Liver (tissue), 8 donors: ENCODE measurements at regions not wholly inside any gene's neighbourhood (a gene's known extent, or its start where the extent isn't known, plus 50 kb on each side); places are given as distances from the start of the nearest gene placed in this dataset.

Experiments
- DNase-seq: peaks from one replicate; pipeline ENCODE4 v3.0.0-alpha.2; 2017; ENCODE audit warnings: low spot score
- H3K27ac ChIP-seq, 2 donors: one replicate each; pipeline ENCODE4 v1.7.0; 2013; ENCODE audit warnings: inconsistent platforms in 2 of 2, low read length in 2 of 2, control low read depth in 1 of 2, low read depth in 1 of 2, mild to moderate bottlenecking in 1 of 2
- H3K27me3 ChIP-seq, 4 donors: one replicate each; pipeline versions ENCODE4 v1.6.1 to v1.7.0; 2013; ENCODE audit warnings: low read length in 3 of 4, inconsistent platforms in 1 of 4, mild to moderate bottlenecking in 1 of 4, moderate library complexity in 1 of 4; ENCODE audit not compliant: control insufficient read depth in 4 of 4, insufficient read depth in 4 of 4
- H3K36me3 ChIP-seq, 4 donors: one replicate each; pipeline versions ENCODE4 v1.6.1 to v1.7.0; 2013; ENCODE audit warnings: low read length in 3 of 4, mild to moderate bottlenecking in 3 of 4, low read depth in 1 of 4, moderate library complexity in 1 of 4; ENCODE audit not compliant: control insufficient read depth in 4 of 4, insufficient read depth in 3 of 4
- H3K4me1 ChIP-seq, 4 donors: one replicate each; pipeline versions ENCODE4 v1.6.1 to v1.7.0; 2013; ENCODE audit warnings: low read length in 3 of 4, mild to moderate bottlenecking in 3 of 4, moderate library complexity in 1 of 4; ENCODE audit not compliant: control insufficient read depth in 4 of 4, insufficient read depth in 4 of 4
- H3K4me3 ChIP-seq, 3 donors: one replicate each; pipeline versions ENCODE4 v1.6.1 to v1.7.0; 2013; ENCODE audit warnings: low read length in 3 of 3, control low read depth in 1 of 3, low read depth in 1 of 3, mild to moderate bottlenecking in 1 of 3
- H3K9ac ChIP-seq, 2 donors: one replicate each; pipeline ENCODE4 v1.7.0; 2013; ENCODE audit warnings: low read length in 2 of 2, mild to moderate bottlenecking in 2 of 2, moderate library complexity in 2 of 2, control low read depth in 1 of 2, low read depth in 1 of 2
- H3K9me3 ChIP-seq, 4 donors: one replicate each; pipeline versions ENCODE4 v1.6.1 to v1.7.0; 2013; ENCODE audit warnings: low read length in 3 of 4; ENCODE audit not compliant: control insufficient read depth in 4 of 4
- EGR1 ChIP-seq, 2 donors: IDR thresholded peaks; 2 replicates each; pipeline ENCODE4 v1.6.1; 2016 to 2018; ENCODE audit warnings: antibody characterized with exemption in 2 of 2, low read depth in 2 of 2
- FOXA1 ChIP-seq: IDR thresholded peaks from 2 replicates; pipeline ENCODE4 v1.6.1; 2016; ENCODE audit warnings: antibody characterized with exemption
- FOXA2 ChIP-seq: IDR thresholded peaks from 2 replicates; pipeline ENCODE4 v1.6.1; 2016; ENCODE audit warnings: antibody characterized with exemption
- GABPA ChIP-seq, 2 donors: IDR thresholded peaks in 1 of 2; conservative IDR thresholded peaks in 1 of 2; 2 replicates each; pipeline ENCODE4 v1.6.1; 2016; ENCODE audit warnings: antibody characterized with exemption in 2 of 2, mild to moderate bottlenecking in 1 of 2, moderate library complexity in 1 of 2
- HNF4A ChIP-seq, 2 donors: conservative IDR thresholded peaks; 2 replicates each; pipeline ENCODE4 v1.6.1; 2016; ENCODE audit warnings: antibody characterized with exemption in 2 of 2, mild to moderate bottlenecking in 2 of 2
- HNF4G ChIP-seq: IDR thresholded peaks from 2 replicates; pipeline ENCODE4 v1.6.1; 2016; ENCODE audit warnings: antibody characterized with exemption
- JUND ChIP-seq, 2 donors: IDR thresholded peaks; 2 replicates each; pipeline ENCODE4 v1.6.1; 2016; ENCODE audit warnings: antibody characterized with exemption in 2 of 2
- NR2F2 ChIP-seq: IDR thresholded peaks from 2 replicates; pipeline ENCODE4 v1.6.1; 2016; ENCODE audit warnings: antibody characterized with exemption
- RAD21 ChIP-seq, 2 donors: IDR thresholded peaks; 2 replicates each; pipeline ENCODE4 v1.6.1; 2016; ENCODE audit warnings: antibody characterized with exemption in 2 of 2, mild to moderate bottlenecking in 2 of 2
- RXRA ChIP-seq, 2 donors: IDR thresholded peaks; 2 replicates each; pipeline ENCODE4 v1.6.1; 2017 to 2018; ENCODE audit warnings: antibody characterized with exemption in 2 of 2, mild to moderate bottlenecking in 1 of 2
- SP1 ChIP-seq: IDR thresholded peaks from 2 replicates; pipeline ENCODE4 v1.6.1; 2018; ENCODE audit warnings: antibody characterized with exemption, mild to moderate bottlenecking
- TAF1 ChIP-seq: conservative IDR thresholded peaks from 2 replicates; pipeline ENCODE4 v1.6.1; 2016; ENCODE audit warnings: antibody characterized with exemption, mild to moderate bottlenecking
- YY1 ChIP-seq: IDR thresholded peaks from 2 replicates; pipeline ENCODE4 v1.6.1; 2016; ENCODE audit warnings: antibody characterized with exemption, mild to moderate bottlenecking
- WGBS: extraction: QIAGEN DNeasy Blood & Tissue Kit; methylation state at CpG from one replicate; pipeline ENCODE4 v1.1.7; 2013; 5-methylcytosine and 5-hydroxymethylcytosine counted together
- TF ChIP-seq, protein P1 (sequence below): IDR thresholded peaks from 2 replicates; pipeline ENCODE4 v1.6.1; 2016; ENCODE audit warnings: antibody characterized with exemption
- TF ChIP-seq, protein P2 (sequence below): IDR thresholded peaks from 2 replicates; pipeline ENCODE4 v1.6.1; 2016; ENCODE audit warnings: antibody characterized with exemption, mild to moderate bottlenecking
- TF ChIP-seq, protein P3 (sequence below): fragments of 150-350 bp; IDR thresholded peaks from 2 replicates; pipeline ENCODE4 v1.5.1; 2017; ENCODE audit warnings: improper control_type of control experiment, low read depth, low read length; ENCODE audit not compliant: missing input control
- TF ChIP-seq, protein P4 (sequence below): IDR thresholded peaks from 2 replicates; pipeline ENCODE4 v1.6.1; 2016; ENCODE audit warnings: antibody characterized with exemption
- TF ChIP-seq, protein P5 (sequence below): IDR thresholded peaks from 2 replicates; pipeline ENCODE4 v1.6.1; 2016; ENCODE audit warnings: antibody characterized with exemption
- donor health status: healthy.
- donor health status: healthy.
- donor health status: healthy.
- donor health status: healthy.
- donor health status: healthy.

DNA sequence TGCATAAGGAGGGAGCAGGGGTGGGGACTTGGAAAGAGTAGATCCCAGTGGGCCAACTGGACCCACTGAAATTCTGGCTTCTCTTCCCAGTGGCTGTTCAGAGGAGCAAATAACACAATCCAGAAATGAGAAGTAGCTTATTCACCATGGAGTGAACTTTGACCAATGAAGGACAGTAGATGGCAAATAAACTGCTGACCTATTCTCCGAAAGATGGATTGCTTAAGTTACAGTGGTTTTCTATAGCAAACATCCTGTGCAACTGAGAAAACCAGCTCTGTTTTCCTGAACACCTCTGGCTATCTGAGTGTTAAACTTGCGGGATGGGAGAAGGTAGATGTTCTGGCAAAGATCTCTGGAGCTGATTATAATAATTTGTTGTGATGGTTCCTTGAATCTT is 325.1 kb downstream of the SPATA31D1 start:
- WGBS = 58% methylated on average over 2 of the region's 2 CpGs
- H3K27ac ChIP-seq = no peak overlapping the region
- H3K27me3 ChIP-seq = no peaks in the 10 kb centered on the region
- no peak overlapping the region for H3K9ac ChIP-seq
- H3K4me3 ChIP-seq = no peak overlapping the region
- no peak for DNase-seq
- no peaks in the 10 kb centered on the region for H3K36me3 ChIP-seq
- peaks cover 0 to 7% (median 3%) of the 10 kb centered on the region in 4 donors for H3K4me1 ChIP-seq
- no peak for TF ChIP-seq NR2F2
- TF ChIP-seq RXRA (IDR thresholded peaks at IDR 0.05) = peak; percentile 49 to 54
- TF ChIP-seq JUND (IDR thresholded peaks at IDR 0.05) = peak in 1 of 2 donors; percentile 21
- no peak for TF ChIP-seq TAF1
- TF ChIP-seq, protein P1, sequence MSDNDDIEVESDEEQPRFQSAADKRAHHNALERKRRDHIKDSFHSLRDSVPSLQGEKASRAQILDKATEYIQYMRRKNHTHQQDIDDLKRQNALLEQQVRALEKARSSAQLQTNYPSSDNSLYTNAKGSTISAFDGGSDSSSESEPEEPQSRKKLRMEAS = no peak
- peak; percentile 74 for TF ChIP-seq SP1
- TF ChIP-seq FOXA2 = peak; percentile 7
- TF ChIP-seq GABPA (IDR thresholded peaks at IDR 0.05 in 1 of 2, conservative IDR thresholded peaks at IDR 0.05 in 1 of 2) = no peak
- TF ChIP-seq HNF4A (conservative IDR thresholded peaks at IDR 0.05) = peak; percentile 79 to 85
- TF ChIP-seq, protein P2, sequence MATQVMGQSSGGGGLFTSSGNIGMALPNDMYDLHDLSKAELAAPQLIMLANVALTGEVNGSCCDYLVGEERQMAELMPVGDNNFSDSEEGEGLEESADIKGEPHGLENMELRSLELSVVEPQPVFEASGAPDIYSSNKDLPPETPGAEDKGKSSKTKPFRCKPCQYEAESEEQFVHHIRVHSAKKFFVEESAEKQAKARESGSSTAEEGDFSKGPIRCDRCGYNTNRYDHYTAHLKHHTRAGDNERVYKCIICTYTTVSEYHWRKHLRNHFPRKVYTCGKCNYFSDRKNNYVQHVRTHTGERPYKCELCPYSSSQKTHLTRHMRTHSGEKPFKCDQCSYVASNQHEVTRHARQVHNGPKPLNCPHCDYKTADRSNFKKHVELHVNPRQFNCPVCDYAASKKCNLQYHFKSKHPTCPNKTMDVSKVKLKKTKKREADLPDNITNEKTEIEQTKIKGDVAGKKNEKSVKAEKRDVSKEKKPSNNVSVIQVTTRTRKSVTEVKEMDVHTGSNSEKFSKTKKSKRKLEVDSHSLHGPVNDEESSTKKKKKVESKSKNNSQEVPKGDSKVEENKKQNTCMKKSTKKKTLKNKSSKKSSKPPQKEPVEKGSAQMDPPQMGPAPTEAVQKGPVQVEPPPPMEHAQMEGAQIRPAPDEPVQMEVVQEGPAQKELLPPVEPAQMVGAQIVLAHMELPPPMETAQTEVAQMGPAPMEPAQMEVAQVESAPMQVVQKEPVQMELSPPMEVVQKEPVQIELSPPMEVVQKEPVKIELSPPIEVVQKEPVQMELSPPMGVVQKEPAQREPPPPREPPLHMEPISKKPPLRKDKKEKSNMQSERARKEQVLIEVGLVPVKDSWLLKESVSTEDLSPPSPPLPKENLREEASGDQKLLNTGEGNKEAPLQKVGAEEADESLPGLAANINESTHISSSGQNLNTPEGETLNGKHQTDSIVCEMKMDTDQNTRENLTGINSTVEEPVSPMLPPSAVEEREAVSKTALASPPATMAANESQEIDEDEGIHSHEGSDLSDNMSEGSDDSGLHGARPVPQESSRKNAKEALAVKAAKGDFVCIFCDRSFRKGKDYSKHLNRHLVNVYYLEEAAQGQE = no peak
- no peak for TF ChIP-seq EGR1 (IDR thresholded peaks at IDR 0.05; ENCODE audit: low read depth in 2 of 2)
- TF ChIP-seq RAD21 (IDR thresholded peaks at IDR 0.05) = peak; percentile 31 to 57
- TF ChIP-seq YY1 = peak; percentile 58
- TF ChIP-seq, protein P3, sequence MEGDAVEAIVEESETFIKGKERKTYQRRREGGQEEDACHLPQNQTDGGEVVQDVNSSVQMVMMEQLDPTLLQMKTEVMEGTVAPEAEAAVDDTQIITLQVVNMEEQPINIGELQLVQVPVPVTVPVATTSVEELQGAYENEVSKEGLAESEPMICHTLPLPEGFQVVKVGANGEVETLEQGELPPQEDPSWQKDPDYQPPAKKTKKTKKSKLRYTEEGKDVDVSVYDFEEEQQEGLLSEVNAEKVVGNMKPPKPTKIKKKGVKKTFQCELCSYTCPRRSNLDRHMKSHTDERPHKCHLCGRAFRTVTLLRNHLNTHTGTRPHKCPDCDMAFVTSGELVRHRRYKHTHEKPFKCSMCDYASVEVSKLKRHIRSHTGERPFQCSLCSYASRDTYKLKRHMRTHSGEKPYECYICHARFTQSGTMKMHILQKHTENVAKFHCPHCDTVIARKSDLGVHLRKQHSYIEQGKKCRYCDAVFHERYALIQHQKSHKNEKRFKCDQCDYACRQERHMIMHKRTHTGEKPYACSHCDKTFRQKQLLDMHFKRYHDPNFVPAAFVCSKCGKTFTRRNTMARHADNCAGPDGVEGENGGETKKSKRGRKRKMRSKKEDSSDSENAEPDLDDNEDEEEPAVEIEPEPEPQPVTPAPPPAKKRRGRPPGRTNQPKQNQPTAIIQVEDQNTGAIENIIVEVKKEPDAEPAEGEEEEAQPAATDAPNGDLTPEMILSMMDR = no peak
- no peak for TF ChIP-seq FOXA1
- TF ChIP-seq, protein P4, sequence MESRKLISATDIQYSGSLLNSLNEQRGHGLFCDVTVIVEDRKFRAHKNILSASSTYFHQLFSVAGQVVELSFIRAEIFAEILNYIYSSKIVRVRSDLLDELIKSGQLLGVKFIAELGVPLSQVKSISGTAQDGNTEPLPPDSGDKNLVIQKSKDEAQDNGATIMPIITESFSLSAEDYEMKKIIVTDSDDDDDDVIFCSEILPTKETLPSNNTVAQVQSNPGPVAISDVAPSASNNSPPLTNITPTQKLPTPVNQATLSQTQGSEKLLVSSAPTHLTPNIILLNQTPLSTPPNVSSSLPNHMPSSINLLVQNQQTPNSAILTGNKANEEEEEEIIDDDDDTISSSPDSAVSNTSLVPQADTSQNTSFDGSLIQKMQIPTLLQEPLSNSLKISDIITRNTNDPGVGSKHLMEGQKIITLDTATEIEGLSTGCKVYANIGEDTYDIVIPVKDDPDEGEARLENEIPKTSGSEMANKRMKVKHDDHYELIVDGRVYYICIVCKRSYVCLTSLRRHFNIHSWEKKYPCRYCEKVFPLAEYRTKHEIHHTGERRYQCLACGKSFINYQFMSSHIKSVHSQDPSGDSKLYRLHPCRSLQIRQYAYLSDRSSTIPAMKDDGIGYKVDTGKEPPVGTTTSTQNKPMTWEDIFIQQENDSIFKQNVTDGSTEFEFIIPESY = no peak
- peak; percentile 69 for TF ChIP-seq HNF4G
- TF ChIP-seq, protein P5, sequence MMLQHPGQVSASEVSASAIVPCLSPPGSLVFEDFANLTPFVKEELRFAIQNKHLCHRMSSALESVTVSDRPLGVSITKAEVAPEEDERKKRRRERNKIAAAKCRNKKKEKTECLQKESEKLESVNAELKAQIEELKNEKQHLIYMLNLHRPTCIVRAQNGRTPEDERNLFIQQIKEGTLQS = no peak
- H3K9me3 ChIP-seq = no peaks in the 10 kb centered on the region
